Activated T-helper 17 cell treated with anti-CD3 and anti-CD28 coated beads, Interleukin-2, amount 50 U/mL, for 72 hours (primary cell): ENCODE measurements at regions not wholly inside any gene's neighbourhood (a gene's known extent, or its start where the extent isn't known, plus 50 kb on each side); places are given as distances from the start of the nearest gene placed in this dataset.

Experiments
- ATAC-seq: fragments of 150-1000 bp; cut with Tn5 transposase; replicated peaks from 2 replicates; pipeline ENCODE4 v1.10.0; 2021; ENCODE audit warnings: mild to moderate bottlenecking, moderate library complexity
- H3K27ac Mint-ChIP-seq: one replicate; pipeline ENCODE4 v1.8.0; 2022; ENCODE audit warnings: mixed read lengths
- H3K27me3 Mint-ChIP-seq: one replicate; pipeline ENCODE4 v1.8.0; 2022; ENCODE audit warnings: mixed read lengths
- H3K36me3 Mint-ChIP-seq: one replicate; pipeline ENCODE4 v1.8.0; 2022; ENCODE audit warnings: low read depth, mild to moderate bottlenecking, mixed read lengths
- H3K4me1 Mint-ChIP-seq: one replicate; pipeline ENCODE4 v1.8.0; 2022; ENCODE audit warnings: mixed read lengths
- H3K4me3 Mint-ChIP-seq: one replicate; pipeline ENCODE4 v1.8.0; 2022; ENCODE audit warnings: mild to moderate bottlenecking, mixed read lengths
- H3K9me3 Mint-ChIP-seq: one replicate; pipeline ENCODE4 v1.8.0; 2022; ENCODE audit warnings: mixed read lengths

DNA sequence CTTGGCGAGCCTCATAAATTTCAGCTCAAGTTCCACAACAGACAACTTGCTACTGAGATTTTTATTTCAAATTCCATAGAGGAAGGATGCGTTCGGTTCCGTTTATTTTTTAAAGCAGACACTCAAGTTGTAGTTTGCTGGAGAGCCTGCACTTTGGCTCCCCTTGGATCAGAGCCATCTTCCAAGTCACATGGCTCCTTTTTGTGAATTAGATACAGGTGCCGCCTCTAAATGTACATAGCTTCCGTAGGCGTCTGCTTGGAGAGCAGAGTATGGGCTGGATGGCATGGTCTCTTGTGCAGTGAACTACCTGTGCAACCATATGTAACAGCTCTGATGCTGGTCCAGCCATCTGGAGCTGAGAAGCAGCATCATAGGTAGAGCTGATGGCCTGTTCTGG, 73.9 kb upstream of the WWC1 start:
- Mint-ChIP-seq H3K4me1 (no peaks in the 10 kb centered on the region), H3K9me3 (no peaks in the 10 kb centered on the region), H3K27ac (no peak overlapping the region), H3K36me3 (no peaks in the 10 kb centered on the region), H3K4me3 (no peak overlapping the region), H3K27me3 (peaks cover 17% of the 10 kb centered on the region)
- ATAC-seq, result no peak

GRCh38 chr5:168218746-168219145, 72.7 kb upstream of the WWC1 start:
- Mint-ChIP-seq H3K4me3 (no peak overlapping the region), H3K36me3 (no peaks in the 10 kb centered on the region), H3K27ac (no peak overlapping the region), H3K27me3 (peaks cover 14% of the 10 kb centered on the region), H3K4me1 (no peaks in the 10 kb centered on the region), H3K9me3 (no peaks in the 10 kb centered on the region)
- ATAC-seq, result no peak

DNA sequence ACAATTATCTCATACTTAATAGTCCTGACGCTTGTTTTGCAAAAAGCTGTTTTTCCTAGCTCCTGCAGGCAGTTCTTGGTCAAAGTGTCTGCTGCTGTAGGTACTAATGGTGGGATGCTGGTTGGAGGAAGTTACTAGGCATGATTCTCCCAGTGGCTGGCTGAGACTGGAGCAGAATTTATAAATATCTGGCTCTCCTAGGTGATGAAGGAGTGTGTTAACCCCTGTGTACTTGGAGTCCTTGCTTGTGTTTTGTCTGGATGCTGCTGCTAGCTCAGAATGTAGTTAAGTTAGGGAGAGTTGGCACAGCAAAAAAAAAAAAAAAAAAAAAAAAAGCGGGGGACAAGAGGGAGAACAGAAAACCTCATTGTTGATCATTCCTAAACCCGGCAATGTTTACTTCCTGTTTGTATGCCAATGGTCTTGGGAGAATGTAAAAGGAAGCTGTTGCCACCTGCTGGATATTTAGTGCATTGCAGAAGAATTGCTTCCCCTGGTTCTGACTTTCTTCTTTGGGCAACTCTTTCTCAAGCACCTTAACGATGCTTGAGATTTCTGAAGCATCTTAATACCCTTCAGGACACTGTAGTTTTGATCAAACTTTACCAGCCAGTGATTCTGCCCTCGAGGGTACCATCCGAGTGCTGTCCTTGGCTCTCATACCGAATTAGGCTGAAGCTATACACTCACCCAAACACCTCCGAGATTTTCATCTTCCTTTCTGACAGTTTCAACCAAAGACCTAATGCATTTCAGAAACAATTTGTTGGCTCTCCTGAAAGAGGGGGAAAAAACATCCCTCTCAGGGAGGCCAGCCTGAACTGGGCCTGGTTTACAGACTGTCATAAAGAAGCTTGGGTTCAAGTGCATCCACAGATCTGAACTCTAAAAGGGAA, 71.7 kb upstream of the WWC1 start:
- no peaks in the 10 kb centered on the region for H3K9me3 Mint-ChIP-seq
- H3K4me3 Mint-ChIP-seq, result peak overlapping the region; percentile 5
- H3K27ac Mint-ChIP-seq, result no peak overlapping the region
- H3K4me1 Mint-ChIP-seq, result no peaks in the 10 kb centered on the region
- no peaks in the 10 kb centered on the region for H3K36me3 Mint-ChIP-seq
- peak; percentile 66 for ATAC-seq
- H3K27me3 Mint-ChIP-seq, result peaks cover 15% of the 10 kb centered on the region

DNA sequence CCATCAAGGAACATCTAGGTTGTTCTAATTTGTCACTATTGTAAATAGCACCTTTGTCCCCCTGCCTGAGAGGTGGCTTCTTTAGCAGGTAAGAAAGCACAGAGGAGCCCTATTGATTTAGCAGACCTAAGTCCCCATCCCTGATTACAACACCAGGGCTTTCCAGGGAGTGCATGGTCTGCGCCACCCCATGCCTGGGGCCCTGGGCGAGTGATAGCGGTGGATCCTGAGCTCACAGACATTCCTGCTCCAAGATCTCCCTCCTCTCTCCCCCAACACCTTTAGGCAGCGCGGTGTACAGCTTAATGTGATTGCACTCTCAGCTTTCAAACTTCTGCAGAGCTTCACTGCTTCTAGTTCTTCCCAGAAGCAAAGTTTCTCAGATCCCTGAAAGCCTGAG, 67.4 kb upstream of the WWC1 start:
- ATAC-seq, result no peak
- Mint-ChIP-seq H3K36me3 (no peaks in the 10 kb centered on the region), H3K4me3 (no peak overlapping the region), H3K27ac (no peak overlapping the region), H3K4me1 (peaks cover 21% of the 10 kb centered on the region), H3K27me3 (peaks cover 21% of the 10 kb centered on the region), H3K9me3 (peaks cover 5% of the 10 kb centered on the region)

- no peak overlapping the region for H3K4me3 Mint-ChIP-seq
- peaks cover 34% of the 10 kb centered on the region for H3K27me3 Mint-ChIP-seq
- H3K36me3 Mint-ChIP-seq, result no peaks in the 10 kb centered on the region
- H3K9me3 Mint-ChIP-seq, result peaks cover 5% of the 10 kb centered on the region
- ATAC-seq, result no peak
- no peak overlapping the region for H3K27ac Mint-ChIP-seq
- H3K4me1 Mint-ChIP-seq, result peaks cover 21% of the 10 kb centered on the region
These were observed 65.4 kb upstream of the WWC1 start for GRCh38 chr5:168226012-168226411.

GRCh38 chr5:168227001-168227400, 64.4 kb upstream of the WWC1 start:
- peak overlapping the region; percentile 90 for H3K27ac Mint-ChIP-seq
- peaks cover 5% of the 10 kb centered on the region for H3K9me3 Mint-ChIP-seq
- H3K4me1 Mint-ChIP-seq, result peaks cover 21% of the 10 kb centered on the region
- ATAC-seq, result peak; percentile 76
- peaks cover 40% of the 10 kb centered on the region for H3K27me3 Mint-ChIP-seq
- H3K4me3 Mint-ChIP-seq, result peak overlapping the region; percentile 72
- no peaks in the 10 kb centered on the region for H3K36me3 Mint-ChIP-seq

DNA sequence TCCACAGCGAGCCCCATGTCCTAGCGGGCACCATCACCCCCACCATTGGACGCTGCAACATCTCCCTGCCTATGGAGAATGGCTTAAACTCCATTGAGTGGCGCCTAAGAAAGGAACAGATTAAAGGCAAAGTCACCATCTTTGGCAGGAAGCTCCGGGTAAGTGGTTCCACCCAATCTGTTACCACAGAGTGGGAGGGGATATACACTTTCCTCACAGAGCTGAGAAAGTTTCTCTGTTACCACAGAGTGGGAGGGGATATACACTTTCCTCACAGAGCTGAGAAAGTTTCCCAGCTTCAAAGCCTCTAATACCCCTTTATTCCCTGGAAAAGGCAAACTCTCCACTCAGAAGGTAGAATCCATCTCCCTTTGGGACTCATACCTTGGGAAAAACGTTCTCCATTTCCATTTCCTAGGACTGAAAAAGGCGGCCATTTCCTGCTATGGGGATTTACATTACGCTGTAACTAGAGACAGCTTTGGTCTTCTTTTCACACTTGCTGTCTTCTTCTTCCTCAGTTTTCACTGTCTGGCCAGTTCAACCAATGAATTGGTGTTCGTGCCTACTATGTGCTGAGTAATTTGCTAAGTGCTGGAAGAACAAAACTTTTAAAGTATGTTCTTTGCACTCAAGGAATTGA, 63.4 kb upstream of the WWC1 start:
- peak; percentile 92 for ATAC-seq
- Mint-ChIP-seq H3K4me3 (peak overlapping the region; percentile 72), H3K27ac (peak overlapping the region; percentile 90), H3K4me1 (peaks cover 21% of the 10 kb centered on the region), H3K36me3 (no peaks in the 10 kb centered on the region), H3K27me3 (peaks cover 35% of the 10 kb centered on the region), H3K9me3 (peaks cover 5% of the 10 kb centered on the region)

- Mint-ChIP-seq H3K4me1 (peaks cover 21% of the 10 kb centered on the region), H3K27ac (no peak overlapping the region), H3K27me3 (peaks cover 39% of the 10 kb centered on the region), H3K36me3 (no peaks in the 10 kb centered on the region), H3K4me3 (peak overlapping the region; percentile 72), H3K9me3 (peaks cover 5% of the 10 kb centered on the region)
- no peak for ATAC-seq
These were observed 62.8 kb upstream of the WWC1 start for GRCh38 chr5:168228668-168229067.

DNA sequence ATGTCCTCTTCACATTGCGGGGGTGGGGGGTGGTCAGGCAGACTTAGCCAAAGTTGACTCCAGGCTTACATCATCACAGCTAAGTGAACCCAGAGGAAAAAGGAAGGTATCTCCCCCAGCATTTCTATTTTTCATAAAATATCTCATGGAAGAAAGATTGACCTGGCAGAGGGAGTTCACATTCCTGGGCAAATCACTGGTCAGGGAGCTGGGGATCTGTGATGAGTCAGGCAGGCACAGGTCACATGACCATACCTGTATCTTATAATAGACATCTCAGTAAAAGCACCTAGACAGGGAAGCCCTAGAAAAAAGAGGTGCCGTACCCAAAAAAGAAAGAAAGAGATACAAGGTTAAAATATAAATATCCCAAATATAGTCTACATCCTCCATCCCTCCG, 57.3 kb upstream of the WWC1 start:
- Mint-ChIP-seq H3K9me3 (no peaks in the 10 kb centered on the region), H3K36me3 (no peaks in the 10 kb centered on the region)

GRCh38 chr5:168238463-168238862, 53.0 kb upstream of the WWC1 start:
- peaks cover 2% of the 10 kb centered on the region for H3K27me3 Mint-ChIP-seq
- no peaks in the 10 kb centered on the region for H3K4me1 Mint-ChIP-seq
- no peaks in the 10 kb centered on the region for H3K9me3 Mint-ChIP-seq
- no peak overlapping the region for H3K27ac Mint-ChIP-seq
- ATAC-seq, result no peak
- no peaks in the 10 kb centered on the region for H3K36me3 Mint-ChIP-seq
- H3K4me3 Mint-ChIP-seq, result no peak overlapping the region

More for the DNA sequence above, 57.3 kb upstream of the WWC1 start:
- no peak overlapping the region for H3K27ac Mint-ChIP-seq
- H3K4me1 Mint-ChIP-seq, result no peaks in the 10 kb centered on the region
- ATAC-seq, result no peak
- H3K27me3 Mint-ChIP-seq, result peaks cover 25% of the 10 kb centered on the region
- H3K4me3 Mint-ChIP-seq, result no peak overlapping the region

- Mint-ChIP-seq H3K4me1 (no peaks in the 10 kb centered on the region), H3K27me3 (no peaks in the 10 kb centered on the region), H3K4me3 (no peak overlapping the region), H3K9me3 (no peaks in the 10 kb centered on the region), H3K36me3 (no peaks in the 10 kb centered on the region), H3K27ac (no peak overlapping the region)
- no peak for ATAC-seq
These were observed 52.1 kb upstream of the WWC1 start for GRCh38 chr5:168239325-168239724.
